Retina (tissue), 1 donor: ENCODE measurements at regions not wholly inside any gene's neighbourhood (a gene's known extent, or its start where the extent isn't known, plus 50 kb on each side); places are given as distances from the start of the nearest gene placed in this dataset.

Source experiments
- DNase-seq: peaks from one replicate; pipeline ENCODE4 v3.0.0-alpha.2; 2016

DNA sequence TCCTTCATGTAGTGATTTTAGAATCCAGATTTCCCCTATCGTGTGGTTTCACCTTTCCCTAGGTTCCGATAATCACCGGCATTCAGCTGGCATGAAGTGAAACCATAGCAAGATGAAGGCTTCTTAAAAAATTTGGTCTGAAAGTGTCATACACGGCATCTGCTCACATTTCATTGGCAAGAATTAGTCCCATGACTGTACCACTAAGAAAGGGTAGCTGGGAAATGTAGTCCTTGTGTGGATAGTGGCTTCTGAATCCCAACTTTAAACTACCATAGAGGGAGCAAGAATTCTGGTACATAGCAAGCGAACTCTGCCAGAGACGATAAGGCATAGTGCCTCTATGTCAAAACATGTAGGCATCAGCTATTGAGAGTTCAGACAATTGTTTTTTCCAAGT, 360.1 kb upstream of the TBX3 start:
- DNase-seq, result no peak

DNA sequence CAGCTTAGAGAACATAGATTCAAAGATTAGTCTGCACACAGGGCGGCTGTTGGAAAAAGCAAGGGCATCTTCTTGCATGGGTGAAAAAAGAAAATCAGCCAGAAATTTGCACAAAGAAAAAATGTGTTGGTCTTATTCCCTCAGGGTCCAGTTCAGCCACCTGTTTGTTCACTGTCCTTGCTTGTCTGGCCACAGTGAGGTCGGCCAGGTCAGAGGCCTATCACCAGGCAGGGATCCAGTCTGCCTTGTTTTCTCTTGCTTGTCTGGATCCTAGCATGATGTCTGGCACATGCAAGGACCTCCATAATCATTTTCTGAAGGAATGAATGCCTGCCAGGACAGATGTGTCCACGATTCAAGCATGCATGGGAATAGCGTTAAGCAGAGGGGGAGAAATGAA, 359.1 kb upstream of the TBX3 start:
- no peak for DNase-seq

DNA sequence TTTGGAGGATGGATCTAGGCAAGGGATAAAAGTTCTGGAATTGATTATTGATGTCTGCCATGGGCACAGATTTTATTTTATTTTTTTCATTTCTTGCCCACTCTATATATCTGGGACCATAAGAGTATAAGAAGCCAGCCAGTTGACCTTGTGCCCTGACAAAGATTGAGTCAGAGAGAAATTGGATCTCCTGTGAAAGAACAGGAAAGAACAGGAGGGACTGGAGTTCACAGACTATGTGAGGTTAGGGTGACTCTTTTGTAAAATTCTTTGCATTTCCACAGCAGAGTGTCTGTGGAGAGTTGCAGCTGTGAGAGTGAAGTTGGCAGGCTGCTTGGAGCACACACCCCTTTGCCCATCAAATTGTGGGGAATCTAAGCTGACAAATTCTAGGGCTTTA, 358.4 kb upstream of the TBX3 start:
- no peak for DNase-seq

DNA sequence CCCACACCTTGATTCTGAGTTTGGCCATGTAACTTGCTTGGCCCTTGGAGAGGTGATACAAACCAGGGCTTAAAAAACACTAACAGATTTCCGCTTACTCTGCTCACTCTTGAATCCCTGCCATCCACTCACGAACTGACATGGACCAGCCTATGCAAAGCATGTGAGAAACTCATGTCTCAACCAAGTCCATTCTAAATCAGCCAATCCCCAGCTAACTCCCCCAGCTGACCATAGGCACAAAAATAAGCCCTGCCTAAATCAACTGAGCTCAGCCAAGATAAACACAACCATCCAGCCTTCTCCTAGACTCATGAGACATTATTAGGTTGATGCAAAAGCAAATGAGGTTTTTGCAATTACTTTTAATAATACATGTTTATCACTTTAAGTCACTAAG, 353.9 kb upstream of the TBX3 start:
- no peak for DNase-seq

DNA sequence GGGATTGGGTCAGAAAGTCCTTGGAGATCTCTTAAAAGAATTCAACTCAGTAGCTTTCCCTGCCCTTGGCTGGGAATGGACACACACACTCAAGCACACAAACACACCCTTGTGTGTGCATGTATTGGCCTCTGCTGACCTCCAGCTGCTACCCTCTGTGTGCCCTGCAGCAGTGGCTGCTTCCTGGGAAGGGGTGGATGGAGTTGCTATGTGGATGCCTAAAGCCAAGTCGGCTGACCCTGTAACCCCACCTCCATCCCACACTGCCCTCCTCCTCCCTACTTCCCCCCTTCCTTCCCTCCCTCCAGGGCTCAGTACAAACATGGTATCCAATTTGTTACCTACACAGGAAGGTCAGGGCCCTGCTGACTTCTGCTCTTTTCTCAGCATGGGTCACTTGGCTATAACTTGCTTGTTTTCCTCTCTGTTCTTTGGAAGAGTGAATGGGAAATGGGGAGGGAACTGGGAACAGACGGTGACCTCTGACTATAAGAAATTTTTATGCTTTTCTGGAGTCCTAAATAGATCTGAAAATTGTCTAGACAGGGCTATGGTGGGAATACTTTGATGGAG, 351.6 kb upstream of the TBX3 start:
- DNase-seq, result no peak

DNA sequence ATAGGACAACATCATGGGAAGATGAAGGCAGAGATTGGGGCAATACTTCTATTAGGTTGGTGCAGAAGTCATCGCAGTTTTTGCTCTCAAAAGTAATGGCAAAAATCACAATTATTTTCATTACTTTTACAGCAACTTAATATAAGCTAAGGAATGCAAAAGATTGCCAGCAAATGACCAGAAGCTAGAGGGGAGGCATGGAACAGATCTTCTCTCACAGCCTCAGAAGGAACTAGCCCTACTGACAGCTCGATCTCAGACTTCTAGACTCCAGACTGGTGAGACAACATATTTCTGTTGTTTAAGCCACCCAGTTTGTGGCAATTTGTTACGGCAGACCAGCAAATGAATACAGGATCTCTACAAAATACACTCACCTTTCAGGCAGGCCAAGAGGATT, 348.5 kb upstream of the TBX3 start:
- no peak for DNase-seq

DNA sequence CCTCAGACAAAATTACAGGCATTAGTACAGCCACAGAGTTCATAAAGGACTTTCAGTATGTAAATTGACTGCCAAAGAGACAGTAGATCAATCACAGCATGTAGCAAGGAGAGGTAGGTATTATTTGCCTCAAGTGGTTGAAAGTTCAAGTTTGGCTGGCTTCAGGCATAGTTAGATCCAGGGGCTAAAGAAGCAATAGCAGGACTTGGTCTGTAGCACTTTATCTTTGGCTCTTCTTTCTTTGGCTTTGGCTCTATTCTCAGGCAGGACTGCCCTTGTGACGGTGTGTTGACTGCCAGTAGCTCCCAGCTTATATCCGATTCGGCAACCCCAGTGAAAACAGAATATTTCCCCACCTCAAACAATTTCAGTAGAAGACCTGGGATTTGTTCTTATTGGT, 346.0 kb upstream of the TBX3 start:
- no peak for DNase-seq

DNA sequence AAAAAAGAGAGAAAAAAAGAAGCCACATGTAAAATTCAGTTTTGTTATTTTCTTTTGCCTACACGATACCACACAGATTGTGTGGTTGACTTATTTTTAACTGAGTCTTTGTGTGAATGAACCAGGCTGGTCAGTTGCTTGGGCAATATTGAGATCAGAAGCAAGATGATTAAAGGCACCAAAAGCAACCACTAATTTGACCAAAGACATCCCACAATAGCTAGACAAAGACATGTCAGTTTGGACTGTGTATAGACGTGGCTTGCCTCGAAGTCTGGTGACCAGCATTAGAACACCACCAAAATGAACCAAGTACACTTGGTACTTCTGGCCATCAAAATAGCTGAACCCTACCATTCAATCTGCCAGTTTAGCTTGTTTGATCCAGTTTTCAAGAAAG, 340.6 kb upstream of the TBX3 start:
- no peak for DNase-seq

DNA sequence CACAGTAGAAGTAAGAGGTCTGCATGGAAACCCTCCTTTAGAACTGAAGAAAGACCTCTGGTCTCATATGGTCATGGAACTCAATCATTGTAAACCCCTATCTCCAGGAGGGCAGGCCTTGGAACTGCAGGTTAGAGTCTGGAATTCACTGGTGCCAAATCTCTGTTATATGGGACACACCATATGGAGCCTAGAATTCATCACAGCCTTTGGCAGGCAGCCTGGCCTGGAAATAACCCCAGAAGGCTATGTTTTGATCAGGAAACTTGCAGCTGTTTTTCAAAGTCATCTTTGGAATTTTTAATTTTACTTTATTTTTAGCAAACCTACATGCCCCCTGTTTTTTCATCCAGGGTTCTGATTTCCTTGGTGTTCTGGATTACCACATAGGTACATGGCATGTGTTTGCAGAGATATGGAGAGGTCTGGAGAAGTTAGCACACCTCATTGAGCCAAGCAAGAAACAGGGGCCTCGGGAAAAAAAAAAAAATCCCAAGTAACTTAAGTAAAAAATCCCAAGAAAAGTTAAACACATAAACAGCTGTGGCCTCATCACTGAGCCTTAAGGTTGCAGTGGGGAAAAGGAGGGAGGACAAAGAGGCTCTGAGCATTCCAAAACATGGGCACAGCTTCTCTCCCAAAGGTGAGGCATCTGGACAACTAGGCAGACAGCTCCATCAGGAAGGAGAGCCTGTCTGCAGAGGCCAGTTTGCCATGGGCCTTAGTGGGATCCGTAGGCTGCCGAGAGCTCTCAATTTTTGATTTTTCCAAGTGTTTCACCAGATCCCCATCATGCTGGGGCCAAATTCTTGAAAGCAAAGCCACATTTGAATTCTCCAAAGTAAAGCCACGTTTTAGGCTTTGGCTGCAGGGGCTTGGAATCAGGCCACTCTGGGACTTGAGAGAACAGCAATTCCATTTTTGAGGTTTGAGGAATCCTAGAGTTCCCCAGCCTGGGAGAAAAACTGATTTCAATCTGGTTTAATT, 339.6 kb upstream of the TBX3 start:
- DNase-seq, result no peak

DNA sequence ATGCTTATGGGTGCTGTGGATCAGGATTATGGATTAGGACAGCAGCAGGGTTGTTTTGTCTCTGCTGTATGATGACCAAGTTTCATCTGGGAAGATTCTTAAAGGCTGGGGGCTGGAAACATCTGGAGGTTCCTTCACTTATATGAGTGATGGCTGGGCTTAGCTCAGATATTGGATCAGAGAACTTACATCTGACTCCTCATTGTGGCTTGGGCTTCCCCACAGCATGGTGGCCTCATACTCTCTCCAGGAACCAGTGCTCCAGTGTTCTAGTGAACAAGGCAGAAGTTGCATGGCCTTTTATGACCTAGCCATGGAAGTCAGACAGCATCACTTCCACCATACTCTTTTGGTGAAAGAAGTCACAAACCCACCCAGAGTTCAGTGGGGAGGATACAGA, 336.1 kb upstream of the TBX3 start:
- no peak for DNase-seq

DNA sequence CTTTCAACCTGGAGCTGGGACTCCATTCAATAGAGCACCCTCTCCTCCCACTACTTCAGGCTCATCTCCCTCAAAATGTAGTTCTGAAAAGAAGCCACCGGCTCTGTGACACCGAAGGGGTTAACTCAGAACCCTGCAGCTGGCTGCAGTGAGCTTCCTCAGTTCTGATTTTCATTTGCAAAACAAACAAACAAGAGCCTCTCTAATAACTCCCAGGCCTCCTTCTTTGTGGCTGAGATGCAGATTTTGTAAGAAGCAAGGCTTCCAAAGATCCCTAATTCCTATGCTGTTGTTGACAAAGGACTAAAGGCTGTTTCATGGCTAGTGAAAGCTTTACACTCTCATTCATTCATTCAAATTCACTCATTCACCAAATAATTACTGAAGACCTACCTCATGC, 333.4 kb upstream of the TBX3 start:
- DNase-seq, result no peak

DNA sequence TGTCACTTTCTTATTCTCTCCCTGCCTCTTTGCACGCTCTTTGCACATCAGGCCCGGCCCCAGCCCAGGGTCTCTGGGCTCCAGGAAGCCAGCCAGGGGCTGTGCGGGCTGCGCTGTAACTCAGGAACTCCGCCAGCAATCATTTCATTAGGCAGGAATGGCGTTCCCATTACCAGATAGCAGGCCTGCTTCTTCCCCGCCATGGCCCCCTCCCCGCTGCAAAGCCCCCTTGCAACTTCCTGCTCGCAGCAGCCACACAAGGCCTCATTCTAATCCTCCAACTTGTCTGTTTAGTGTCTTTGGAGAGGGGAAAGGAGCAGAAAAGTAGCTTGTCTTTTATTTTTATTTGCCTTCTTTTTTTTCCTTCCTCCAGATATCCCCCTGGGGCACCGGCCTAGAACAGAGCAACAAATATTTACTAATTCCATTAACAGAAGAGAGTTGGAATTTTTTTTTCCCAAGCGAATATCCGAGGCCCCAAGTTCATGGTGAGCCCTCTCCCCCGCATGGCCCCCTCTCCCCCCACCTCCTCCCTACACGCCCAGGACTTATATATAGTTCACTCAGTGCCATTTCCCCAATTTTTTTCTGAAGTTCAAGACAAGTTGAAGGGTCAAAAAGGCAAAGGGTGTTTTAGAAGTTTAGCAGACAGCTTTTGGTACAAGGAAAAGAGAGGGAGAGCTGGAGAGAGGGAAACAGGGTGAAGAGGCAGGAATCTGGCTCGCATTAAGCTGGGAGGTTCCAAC, 329.4 kb upstream of the TBX3 start:
- DNase-seq, result peak; percentile 45

DNA sequence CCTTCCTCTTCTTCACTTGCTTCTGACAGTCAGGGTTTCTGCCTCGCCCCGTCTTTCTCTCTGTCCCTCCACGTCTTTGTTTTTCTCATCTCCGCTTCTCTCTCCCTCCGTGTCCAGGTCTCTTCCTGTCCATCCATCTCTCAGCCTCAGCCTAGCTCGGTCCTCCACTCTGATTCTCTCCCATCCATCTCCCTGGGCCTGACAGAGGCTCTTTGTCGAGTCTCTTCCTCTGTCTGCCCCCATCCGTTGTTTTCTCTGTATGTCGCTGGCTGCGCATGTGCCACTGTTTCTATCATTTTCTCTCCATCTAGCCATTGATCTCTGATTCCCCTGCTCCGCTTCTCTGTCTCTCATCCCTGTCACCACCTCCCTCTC, 328.9 kb upstream of the TBX3 start:
- no peak for DNase-seq

DNA sequence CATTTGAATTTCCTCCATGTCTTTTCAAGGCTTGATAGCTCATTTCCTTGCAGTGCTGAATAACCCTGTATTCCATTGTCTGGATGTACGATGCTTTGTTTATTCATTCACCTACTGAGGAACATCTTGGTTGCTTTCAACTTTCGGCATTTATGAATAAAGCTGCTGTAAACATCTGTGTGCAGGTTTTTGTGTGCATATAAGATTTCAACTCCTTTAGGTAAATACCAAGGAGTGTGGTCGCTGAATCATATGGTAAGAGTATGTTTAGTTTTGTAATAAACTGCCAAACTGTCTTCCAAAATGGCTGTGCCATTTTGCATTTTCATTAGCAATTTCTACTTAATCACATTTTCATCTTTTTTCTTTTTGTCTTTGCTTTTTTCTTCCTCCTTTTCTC, 327.7 kb upstream of the TBX3 start:
- no peak for DNase-seq

DNA sequence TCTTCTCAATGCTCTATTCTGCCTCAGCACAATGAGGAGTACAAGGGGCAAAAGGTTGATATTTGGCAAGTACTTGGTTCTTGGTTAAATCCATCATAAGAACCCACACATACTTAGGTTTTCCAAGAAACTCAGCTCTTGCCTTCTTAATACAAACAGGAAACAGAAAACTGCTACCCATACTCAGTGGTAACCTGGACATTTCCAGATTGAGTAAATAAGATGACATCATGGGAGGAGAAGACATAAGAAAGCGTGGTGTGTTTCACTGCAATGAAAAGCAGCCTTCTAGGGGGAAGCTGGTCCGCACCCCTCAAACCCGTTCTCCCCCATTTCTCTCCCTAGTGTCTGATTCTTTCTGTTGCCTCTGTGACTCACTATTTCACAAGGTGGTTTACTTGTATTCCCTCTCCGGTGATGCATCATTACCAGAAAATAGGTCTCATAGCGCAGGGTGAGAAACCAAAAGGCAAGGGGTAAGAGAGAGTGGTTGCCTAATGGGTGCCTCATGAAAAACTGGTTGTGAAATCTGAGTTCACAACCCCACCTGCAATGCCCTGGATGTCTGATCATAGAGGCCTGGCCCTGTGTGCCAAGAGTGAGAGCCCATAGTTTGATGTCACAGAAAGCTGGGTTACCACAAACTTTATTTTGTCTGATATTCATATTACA, 326.5 kb upstream of the TBX3 start:
- no peak for DNase-seq

DNA sequence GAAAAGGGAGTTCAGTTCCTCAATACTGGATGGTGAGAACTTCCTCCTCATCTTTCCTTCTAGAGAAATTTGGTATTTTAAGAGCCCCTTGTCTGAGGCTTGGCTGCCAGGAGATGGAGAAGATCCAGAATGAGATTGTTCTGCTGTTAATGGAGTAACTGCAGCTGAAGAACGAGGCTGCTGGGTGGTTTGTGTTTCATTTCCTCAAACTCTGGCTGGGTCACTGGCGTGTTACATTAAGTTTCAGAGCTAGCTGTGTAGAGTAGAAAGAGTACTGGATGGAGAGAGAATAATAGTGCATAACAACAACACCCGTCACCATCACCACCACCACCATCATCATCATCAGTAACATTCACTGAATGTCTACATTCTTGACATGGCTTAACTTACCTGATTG, 325.0 kb upstream of the TBX3 start:
- DNase-seq, result no peak

DNA sequence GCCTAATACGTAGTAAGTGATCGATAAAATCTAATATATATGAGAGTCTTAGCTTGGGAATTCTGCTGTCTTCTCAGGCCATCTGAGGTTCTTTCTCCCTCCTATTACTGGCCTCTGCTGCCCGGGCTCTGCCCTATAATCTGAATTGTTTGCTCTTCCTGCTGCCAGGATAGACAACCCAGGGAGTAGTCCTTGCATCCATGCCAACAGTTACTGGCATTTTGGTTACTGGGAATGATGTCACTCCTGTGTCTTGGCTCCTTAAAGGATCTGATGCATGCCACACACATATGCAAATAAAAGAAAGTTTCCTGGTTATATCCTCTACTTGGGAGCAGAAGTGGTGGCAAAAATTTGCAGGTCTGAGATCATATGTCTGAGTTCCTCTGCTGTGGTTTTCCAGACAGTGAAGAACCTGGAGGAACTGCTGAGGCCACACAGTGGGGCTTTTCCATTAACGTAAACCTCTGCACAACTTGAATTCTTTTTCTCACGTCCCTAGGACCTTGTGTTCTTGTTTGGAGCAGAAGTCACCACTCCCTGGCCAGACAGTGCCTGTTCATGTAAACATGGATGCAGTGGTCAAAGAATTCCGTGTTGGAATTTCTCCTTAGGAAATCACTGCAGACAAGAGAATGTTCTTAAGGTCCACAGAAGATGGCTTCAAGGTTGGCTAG, 320.6 kb upstream of the TBX3 start:
- no peak for DNase-seq

DNA sequence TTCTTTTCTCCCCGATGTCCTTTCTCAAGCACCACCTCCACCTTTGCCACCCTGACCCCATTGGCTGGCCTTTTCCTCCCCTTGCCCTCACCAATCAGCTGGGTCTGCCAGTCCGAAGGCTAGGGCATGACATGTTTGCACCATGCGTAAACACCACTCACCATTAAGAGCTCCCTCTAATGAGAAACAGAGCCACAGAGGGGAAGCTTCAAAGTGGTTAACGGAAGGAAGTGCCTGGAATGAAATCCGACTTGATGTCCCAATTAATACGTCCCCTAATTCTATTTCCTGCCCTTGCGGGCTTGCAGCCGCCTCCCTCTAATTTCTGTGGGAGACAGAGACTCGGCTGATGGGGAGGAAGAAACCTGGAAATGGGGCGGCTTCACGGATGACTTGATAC, 318.5 kb upstream of the TBX3 start:
- peak; percentile 28 for DNase-seq

DNA sequence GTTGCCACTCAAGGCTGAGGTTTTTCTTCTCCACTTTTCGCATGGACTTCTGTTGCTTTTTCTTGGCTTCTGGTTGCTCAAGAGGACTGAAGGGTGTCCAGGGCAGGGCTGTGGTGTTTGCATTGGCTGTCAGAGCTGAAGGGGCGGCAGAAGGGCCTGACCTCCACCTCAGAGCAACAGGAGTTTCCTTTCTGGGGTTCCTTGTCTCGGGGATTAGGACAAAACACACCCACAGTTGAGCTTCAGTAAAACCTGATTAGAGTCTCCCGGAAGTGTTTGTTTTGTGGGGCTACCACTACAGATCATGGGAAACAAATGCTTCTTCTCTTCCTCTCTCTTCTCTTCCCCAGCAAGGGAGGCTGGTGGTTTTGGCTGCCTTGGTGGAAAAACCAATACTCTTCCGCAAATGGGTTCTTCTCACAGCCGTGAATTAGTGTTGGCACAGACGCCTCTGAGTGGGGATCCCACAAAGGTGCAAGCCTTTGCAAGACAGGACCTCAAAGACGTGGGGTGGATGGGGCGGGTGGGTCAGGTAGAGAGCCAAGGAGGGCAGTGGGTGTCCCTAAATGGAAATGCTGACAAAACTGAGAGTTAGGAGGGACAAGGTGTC, 317.7 kb upstream of the TBX3 start:
- no peak for DNase-seq

DNA sequence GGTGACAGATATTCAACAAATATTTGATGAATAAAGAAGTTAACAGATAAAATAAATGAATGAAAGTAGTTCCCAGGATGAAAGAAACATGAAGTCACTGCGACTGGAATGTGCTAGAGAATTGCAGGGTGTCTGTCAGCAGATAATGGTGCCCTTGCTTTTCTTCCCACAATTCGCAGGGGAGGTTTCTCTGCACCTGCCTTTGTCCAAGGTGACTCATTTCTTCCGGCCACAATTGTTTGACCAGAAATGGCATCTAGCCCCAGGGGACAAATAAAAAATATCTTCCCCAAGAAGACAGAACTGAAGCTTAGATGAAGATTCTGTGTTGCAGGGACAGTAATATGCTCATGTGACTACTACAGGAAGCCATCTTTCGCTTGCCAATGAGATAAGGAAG, 316.1 kb upstream of the TBX3 start:
- DNase-seq, result no peak

DNA sequence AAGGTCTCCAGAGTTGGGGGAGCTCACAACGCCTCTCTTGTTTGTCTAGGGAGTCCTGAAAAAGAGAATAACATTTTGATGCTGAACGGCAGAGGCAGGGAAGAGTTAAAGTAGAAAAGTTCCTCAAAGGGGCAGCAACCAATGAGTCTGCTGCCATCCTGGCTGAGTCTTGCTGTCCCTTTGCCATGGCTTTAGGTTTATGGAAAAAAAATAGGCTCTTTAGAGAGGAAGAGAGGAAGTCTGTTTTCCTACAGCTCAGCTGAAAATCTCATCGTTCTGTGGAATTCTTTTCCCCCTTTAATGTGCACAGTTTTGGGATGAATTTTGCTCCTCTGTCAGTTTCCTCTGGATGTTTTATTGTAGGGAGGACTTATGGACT, 314.8 kb upstream of the TBX3 start:
- no peak for DNase-seq

DNA sequence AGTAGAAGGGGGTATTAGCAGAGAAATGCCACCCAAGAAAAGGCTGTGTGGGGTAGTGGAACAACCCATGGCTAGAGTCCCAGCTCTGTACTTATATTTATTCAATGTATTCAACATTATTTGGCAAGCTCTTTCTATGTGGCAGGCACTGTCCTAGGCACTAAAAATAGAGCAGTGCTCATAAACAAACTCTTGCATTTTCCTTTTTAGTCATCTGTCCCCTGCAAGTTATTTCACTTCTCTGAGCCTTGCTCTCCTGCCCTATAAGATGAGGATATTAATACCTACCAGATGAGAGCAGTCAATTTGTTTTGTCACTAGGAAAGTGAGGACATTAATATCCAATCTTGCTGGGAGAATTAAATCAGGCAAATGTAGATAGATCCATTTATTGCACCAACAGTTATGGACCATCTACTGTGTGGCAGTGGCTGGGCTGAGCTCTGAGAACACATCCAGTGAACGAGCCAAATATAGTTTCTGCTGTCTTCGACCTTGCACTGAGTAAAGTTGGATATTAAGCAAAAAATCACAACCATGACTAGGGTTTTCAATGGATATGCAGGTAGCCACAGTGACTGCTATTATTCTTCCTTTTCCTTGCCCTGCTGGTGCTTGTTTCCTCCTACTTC, 314.3 kb upstream of the TBX3 start:
- DNase-seq, result no peak
